ENCODE measurements at regions not wholly inside any gene's neighbourhood (a gene's known extent, or its start where the extent isn't known, plus 50 kb on each side); places are given as distances from the start of the nearest gene placed in this dataset.

DNA sequence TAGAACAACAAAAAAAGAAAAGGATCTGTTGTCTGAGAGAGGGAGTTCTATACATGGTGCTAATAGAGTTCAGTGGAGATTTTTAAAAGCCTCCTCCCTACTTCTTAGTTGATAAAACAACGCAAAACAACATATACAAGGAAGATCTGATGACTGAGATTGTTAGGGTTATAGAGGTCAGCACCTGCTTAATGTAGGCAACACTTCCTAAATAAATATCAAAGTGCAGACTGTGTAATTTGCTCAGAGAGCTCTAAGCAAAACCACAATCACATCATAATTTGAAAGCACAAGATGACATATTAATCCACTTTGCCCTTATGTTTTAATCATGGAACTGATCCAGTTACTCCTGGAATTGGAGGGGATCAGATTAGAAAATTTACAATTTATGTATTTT lies 474.5 kb downstream of the PRR16 start:
- TF ChIP-seq, protein P1, sequence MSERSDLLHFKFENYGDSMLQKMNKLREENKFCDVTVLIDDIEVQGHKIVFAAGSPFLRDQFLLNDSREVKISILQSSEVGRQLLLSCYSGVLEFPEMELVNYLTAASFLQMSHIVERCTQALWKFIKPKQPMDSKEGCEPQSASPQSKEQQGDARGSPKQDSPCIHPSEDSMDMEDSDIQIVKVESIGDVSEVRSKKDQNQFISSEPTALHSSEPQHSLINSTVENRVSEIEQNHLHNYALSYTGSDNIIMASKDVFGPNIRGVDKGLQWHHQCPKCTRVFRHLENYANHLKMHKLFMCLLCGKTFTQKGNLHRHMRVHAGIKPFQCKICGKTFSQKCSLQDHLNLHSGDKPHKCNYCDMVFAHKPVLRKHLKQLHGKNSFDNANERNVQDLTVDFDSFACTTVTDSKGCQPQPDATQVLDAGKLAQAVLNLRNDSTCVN (CRISPR knock-in tag; IDR thresholded peaks at IDR 0.05), result no peak
- TF ChIP-seq, protein P2, sequence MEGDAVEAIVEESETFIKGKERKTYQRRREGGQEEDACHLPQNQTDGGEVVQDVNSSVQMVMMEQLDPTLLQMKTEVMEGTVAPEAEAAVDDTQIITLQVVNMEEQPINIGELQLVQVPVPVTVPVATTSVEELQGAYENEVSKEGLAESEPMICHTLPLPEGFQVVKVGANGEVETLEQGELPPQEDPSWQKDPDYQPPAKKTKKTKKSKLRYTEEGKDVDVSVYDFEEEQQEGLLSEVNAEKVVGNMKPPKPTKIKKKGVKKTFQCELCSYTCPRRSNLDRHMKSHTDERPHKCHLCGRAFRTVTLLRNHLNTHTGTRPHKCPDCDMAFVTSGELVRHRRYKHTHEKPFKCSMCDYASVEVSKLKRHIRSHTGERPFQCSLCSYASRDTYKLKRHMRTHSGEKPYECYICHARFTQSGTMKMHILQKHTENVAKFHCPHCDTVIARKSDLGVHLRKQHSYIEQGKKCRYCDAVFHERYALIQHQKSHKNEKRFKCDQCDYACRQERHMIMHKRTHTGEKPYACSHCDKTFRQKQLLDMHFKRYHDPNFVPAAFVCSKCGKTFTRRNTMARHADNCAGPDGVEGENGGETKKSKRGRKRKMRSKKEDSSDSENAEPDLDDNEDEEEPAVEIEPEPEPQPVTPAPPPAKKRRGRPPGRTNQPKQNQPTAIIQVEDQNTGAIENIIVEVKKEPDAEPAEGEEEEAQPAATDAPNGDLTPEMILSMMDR (IDR thresholded peaks at IDR 0.05 in 2 of 3, conservative IDR thresholded peaks at IDR 0.05 in 1 of 3; ENCODE audit: insufficient read depth in 2 of 3, low read depth in 1 of 3, low read length in 3 of 3), result no peak
- no peak for TF ChIP-seq SIN3A (IDR thresholded peaks at IDR 0.05; ENCODE audit: borderline replicate concordance in 2 of 2, control insufficient read depth in 1 of 2, low read depth in 2 of 2, low read length in 2 of 2)
- TF ChIP-seq BDP1 (IDR thresholded peaks at IDR 0.05; ENCODE audit: insufficient read depth, insufficient read length), result no peak
- TF ChIP-seq ZNF133 (CRISPR knock-in tag; IDR thresholded peaks at IDR 0.05), result no peak
- TF ChIP-seq SP1 (CRISPR knock-in tag; IDR thresholded peaks at IDR 0.05), result no peak
- no peak for TF ChIP-seq SRSF1 (IDR thresholded peaks at IDR 0.05; ENCODE audit: low read depth, low read length)
- no peak for TF ChIP-seq CHD1 (IDR thresholded peaks at IDR 0.05; ENCODE audit: low read length)
- no peak for TF ChIP-seq JUN (IDR thresholded peaks at IDR 0.05; ENCODE audit: borderline replicate concordance, low read depth, low read length)
- TF ChIP-seq JUN (CRISPR knock-in tag; IDR thresholded peaks at IDR 0.05; ENCODE audit: borderline replicate concordance), result no peak
- TF ChIP-seq CHCHD3 (CRISPR knock-in tag; IDR thresholded peaks at IDR 0.05), result no peak
- TF ChIP-seq, protein P3, sequence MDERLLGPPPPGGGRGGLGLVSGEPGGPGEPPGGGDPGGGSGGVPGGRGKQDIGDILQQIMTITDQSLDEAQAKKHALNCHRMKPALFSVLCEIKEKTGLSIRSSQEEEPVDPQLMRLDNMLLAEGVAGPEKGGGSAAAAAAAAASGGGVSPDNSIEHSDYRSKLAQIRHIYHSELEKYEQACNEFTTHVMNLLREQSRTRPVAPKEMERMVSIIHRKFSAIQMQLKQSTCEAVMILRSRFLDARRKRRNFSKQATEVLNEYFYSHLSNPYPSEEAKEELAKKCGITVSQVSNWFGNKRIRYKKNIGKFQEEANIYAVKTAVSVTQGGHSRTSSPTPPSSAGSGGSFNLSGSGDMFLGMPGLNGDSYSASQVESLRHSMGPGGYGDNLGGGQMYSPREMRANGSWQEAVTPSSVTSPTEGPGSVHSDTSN (CRISPR knock-in tag; IDR thresholded peaks at IDR 0.05; ENCODE audit: low read depth), result no peak
- TF ChIP-seq, protein P3 (tag; conservative IDR thresholded peaks at IDR 0.05; ENCODE audit: low read depth), result no peak
- TF ChIP-seq SIX5 (IDR thresholded peaks at IDR 0.05; ENCODE audit: borderline replicate concordance in 1 of 2, insufficient read depth in 1 of 2, low read depth in 1 of 2, low read length in 2 of 2), result no peak
- TF ChIP-seq CBX2 (IDR thresholded peaks at IDR 0.05; ENCODE audit: insufficient read depth, low read length, poor library complexity, severe bottlenecking), result no peak
- TF ChIP-seq, protein P4, sequence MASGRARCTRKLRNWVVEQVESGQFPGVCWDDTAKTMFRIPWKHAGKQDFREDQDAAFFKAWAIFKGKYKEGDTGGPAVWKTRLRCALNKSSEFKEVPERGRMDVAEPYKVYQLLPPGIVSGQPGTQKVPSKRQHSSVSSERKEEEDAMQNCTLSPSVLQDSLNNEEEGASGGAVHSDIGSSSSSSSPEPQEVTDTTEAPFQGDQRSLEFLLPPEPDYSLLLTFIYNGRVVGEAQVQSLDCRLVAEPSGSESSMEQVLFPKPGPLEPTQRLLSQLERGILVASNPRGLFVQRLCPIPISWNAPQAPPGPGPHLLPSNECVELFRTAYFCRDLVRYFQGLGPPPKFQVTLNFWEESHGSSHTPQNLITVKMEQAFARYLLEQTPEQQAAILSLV (tag; IDR thresholded peaks at IDR 0.05), result no peak

Measured in K562 (cell line).